ENCODE measurements at regions not wholly inside any gene's neighbourhood (a gene's known extent, or its start where the extent isn't known, plus 50 kb on each side); places are given as distances from the start of the nearest gene placed in this dataset.
"Not testable (repeated sequence)": the region's sequence is repeated elsewhere in the genome, so short reads cannot be mapped to it uniquely, and the experiment has no call there.

DNA sequence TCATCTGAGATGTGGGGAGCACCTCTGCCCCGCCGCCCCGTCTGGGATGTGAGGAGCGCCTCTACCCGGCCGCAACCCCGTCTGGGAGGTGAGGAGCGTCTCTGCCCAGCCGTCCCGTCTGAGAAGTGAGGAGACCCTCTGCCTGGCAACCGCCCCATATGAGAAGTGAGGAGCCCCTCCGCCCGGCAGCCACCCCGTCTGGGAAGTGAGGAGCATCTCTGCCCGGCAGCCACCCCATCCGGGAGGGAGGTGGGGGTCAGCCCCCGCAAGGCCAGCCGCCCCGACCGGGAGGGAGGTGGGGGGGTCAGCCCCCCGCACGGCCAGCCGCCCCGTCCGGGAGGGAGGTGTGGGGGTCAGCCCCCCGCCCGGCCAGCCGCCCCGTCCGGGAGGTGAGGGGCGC, 89.9 kb downstream of the PHLDA1 start:
- not testable (repeated sequence) for DNase-seq

DNA sequence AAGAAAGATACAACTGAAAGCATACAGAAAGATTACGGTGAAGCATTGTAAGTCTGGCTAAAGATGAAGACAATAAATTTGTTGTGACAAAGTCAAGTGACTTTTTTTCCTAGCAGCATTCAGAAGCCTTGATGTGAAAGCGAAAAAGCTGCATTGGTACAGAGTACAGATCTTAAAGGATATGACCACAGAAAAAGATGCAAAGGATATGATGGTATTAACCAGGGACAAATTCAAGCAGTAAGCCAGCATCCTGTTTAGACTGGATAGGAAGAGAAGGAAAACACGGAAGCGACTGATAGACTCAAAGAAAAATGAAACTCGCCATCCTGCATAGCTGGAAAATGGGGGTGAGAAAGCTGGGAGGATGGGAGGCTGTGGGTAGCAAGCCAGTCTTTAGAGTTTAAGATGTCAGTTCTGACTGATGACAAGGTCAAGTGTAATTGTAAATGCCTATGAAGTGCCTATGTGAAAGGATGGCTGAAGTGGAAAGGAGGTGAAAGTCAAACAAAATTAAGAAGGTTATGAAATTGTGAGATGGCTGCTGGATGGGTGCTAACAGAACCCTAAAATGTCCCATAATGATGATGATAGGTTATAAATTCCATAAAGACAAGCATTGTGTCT, 92.4 kb downstream of the PHLDA1 start:
- DNase-seq = no peak

DNA sequence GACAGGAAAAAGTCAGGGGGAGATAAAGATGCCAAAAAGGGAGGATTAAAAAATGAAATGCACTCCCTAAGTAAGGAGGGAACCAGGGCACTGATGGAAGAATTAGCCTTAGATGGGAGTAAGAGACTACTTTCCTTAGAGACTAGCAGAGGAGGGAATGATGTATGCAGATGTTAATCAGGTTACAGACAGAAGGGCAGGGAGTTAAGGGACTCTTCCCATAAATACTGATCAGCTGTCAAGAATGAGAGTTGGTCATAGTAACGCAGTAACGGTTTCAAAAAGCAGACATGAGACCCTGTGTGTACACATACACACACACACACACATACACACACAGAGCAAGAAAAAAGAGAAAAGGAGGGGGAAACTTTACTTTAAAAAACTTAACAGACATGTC, 93.4 kb downstream of the PHLDA1 start:
- DNase-seq = no peak

DNA sequence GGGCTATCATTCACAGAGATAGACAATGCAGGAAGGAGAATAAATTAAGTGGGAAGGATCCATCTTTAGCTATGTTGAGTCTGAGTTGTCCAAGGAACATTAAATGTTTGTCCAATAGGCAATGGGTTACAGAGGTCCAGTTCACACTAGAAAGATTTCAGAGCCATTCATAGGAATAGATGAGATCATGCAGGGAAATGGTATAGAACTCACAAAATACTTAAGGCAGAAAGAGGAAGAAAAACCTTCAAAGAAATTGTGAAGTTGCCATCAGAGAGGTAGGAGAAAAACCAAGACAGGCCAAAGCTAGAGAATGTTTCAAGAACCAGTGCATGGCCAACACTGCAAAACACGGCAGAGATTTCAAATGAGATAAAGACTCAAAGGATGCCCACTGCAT, 94.1 kb downstream of the PHLDA1 start:
- DNase-seq = no peak

DNA sequence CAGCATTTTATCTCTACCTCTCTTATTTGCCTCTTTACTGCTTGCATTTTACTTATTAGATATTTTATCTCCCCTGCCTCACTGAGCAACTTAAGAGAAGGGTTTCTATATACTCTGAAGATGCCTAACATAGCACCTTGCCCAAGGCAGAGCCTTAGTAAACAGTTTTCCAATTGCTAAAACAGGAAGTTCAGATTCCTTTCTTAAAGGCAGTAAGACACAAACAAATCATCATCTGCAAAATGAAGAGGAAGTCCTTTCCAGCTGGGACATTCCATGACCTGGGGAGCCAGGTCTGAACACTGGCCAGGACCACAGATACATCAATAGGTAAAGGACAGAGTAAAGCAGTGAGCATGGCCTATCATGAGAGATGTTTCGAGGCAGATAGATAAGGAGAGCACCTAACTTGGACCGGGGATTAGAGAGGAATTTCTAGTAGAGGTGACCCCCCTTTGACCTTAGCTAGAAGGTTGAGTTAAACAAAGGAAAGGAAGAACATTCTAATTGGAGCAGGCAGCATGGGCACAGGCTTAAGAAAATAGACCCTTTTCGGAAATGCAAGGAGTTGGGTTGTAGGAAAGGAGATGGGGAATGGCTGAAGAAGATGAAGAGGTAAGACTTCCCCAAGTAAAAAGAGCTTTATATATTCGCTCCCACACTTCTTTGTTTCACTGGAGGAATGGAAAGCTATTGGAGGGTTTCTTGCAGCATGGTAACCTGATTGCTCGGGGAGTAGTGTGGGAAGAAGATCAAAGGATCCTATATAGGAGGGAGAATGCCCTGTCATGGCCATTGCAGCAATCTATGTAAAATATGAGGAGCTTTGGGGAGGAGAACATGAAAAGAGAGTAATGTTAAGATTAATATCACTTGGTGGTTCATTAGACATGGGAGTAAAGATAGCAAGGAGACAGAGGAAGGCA, 94.8 kb downstream of the PHLDA1 start:
- DNase-seq = no peak

DNA sequence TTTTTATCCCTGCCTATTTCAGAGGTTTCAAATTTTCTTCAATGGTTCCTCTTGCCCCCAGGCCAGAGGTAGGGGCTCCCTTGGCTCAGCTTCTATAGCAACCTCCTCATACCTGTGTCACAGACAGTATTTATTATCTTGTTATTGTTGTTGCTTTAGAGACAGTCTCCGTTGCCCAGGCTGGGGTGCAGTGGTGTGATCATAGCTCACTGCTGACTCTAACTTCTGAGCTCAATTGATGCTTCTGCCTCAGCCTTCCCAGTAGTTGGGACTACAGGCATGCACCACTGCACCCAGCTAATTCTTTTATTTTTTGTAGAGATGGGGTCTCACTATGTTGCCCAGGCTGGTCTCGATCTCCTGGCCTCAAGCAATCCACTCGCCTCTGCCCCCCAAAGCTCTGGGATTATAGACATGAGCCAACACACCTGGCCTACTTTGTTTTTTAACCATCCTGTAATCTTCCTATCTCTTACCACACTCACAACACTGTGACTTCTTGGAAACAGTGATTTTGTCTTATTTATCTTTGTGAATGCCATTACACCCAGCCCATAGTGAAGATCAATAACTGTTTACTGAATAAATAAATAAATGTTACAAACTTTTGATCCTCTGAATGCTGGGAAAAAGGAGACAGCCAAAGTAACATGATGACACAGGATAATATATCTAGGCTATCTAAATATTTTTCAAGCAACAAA, 95.9 kb downstream of the PHLDA1 start:
- no peak for DNase-seq

DNA sequence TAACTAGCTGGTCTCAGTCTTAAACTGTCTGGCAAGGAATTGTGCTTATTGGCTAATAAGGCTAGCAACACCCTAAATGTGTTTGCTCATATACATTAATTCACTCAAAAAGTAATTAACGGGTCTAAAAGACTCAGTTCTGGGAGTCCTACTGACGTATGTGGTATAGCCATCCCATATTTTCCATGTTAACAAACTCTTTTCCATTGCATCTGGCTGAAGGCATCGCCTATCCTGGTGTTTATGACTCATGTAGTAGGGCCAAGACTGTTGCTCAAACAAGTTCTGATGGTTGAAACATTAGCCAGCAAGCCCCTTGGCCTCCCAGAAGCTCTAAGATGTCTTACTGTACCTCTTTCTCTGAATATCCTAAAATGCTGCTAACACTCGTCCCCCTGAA, 98.5 kb downstream of the PHLDA1 start:
- DNase-seq = no peak

DNA sequence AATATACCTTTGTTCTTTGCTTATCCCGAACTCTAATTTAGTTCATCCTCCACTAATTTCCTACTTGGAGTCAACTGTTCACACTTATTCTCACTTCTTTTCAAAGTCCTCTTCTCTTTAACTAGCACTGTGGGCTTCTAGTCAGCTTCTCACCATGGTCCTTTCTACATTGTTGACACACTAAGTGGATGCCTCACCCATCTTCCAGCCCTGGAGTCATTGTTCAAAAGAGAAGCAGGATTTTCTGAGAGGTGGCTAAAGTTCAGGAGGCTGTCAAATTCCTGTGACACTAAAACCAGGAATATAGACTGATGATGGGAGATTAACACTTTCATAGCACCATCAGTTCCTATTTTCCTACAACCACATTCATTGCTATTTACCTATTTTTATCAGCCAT, 99.3 kb downstream of the PHLDA1 start:
- no peak for DNase-seq

DNA sequence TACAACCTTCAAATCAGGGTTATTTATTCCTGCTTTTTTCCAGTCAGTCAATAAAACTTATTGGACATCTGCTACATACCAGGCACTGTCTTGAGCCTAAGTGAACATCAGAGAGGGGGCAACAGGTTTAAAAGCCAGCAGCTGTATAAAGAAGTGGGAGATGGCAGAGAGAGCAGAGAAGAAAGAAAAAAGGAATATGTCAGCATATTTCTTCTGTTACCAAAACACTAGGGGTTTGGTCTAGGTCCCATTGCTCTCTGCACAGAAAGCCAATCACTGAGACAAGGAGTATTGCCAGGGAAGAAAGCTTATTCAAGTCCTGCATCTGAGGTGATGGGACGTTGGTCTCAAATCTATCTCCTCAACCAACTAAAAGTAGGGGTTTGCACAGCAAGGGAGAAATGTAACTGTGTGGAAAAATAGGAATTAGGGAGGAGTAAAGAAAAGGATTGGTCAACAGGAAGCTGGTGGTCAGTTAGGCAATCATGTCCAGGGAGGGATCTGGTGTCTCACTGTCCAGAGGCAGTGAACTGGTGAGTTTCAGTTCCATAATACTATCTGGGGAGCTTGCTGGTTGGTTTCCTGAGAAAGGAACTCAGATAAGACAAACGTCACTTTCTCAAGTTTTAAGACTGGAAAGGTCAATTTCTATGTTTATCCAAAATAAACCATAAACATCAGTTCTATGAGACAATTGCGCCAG, 107.5 kb downstream of the PHLDA1 start:
- DNase-seq = no peak

DNA sequence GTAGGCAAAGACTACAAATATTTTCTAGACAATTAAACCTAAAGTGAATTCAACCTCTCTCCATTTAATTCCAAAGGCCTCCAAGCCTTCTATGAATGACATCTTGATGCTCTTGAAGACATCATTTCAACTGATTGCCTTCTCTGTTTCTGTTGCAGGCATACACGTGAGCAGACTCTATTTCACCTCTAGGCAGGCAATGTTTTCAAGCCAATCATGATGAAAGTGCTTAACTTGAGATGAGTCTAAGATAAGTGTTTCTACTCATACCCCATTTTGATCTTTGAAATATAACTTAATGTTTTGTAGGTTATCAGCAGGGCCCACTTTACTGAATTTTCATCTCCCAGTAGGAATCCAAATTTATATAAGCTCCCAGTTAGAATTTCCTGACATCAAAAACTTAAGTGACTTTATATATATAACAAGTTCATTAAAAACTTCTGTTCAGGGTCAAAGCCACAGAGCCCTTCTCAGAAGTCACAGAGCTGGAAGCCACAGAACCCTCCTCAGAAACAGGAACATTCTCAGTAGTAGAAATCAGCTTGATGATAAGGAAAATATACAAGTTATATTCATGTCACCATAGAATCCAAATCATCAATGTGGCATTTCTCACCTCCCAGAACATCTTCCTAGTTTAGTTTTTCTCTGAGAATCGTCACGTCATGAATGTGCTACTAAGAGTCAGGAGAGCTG, 108.5 kb downstream of the PHLDA1 start:
- no peak for DNase-seq

DNA sequence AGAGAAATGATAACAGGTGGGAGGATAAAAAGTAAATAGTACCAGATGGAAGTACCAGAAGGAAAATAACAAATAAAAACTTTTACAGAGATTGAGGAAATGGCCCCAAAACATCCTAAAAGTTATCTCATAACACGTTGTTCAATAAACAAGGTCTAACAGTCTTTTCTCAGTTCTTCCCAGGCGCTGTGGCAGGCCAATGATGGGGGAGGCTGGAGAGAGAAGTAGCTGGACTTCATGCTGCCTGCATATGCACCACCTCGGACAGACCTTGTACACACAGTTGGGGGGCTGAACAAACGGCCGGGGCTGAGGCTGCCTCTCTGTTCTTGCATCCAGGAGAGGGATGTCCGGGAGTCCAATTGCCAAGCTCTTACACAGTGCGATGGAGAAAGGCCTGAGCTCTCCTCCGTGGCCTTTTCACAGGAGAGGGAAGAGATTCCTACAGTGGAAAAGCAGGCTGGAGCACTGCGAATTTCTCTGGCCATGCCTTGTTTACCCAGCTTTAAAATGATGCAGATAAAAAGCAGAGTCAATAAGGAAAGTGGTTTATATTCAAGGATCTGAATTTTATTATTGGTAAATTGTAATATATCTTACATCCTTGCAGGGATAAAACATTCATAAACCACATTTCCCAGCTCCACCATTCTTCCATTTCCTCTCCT, 109.8 kb downstream of the PHLDA1 start:
- no peak for DNase-seq

DNA sequence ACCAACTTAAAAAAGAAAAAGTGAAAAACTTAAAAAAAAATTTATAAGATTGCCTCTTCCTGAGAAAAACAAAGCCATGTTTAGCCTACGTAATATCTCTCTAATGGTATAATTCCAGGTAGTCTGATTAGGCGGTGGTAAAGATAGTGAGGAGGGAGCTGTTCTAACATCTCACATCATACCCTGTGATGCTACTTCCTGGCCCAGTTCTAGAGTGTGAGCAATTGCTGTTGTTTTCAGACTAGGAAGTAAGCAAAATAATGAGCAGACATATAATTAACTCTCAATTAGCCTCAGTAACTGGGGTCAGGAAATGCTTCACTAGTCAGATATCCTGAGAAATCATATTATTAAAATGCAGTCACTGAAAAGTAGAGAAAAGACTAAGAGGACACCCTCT, 113.9 kb downstream of the PHLDA1 start:
- no peak for DNase-seq

DNA sequence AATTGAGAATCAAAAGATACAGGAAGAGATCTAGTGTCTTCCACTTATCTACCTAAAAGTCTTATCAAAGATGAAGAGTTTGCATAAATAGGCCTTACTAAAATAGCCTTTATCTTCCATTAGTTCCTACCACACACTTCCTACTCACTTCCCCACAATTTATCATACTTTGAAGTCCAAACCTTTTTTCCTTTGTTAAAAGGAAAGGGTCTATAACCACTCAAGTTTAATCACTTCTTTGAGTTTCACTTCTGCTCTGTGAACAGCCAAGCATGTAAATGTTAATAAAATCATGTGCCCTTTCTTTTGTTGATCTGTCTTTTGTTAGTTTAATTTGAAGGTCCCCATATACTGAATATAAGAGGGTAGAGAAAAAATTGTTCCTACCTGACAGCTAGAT, 114.5 kb downstream of the PHLDA1 start:
- DNase-seq = no peak

DNA sequence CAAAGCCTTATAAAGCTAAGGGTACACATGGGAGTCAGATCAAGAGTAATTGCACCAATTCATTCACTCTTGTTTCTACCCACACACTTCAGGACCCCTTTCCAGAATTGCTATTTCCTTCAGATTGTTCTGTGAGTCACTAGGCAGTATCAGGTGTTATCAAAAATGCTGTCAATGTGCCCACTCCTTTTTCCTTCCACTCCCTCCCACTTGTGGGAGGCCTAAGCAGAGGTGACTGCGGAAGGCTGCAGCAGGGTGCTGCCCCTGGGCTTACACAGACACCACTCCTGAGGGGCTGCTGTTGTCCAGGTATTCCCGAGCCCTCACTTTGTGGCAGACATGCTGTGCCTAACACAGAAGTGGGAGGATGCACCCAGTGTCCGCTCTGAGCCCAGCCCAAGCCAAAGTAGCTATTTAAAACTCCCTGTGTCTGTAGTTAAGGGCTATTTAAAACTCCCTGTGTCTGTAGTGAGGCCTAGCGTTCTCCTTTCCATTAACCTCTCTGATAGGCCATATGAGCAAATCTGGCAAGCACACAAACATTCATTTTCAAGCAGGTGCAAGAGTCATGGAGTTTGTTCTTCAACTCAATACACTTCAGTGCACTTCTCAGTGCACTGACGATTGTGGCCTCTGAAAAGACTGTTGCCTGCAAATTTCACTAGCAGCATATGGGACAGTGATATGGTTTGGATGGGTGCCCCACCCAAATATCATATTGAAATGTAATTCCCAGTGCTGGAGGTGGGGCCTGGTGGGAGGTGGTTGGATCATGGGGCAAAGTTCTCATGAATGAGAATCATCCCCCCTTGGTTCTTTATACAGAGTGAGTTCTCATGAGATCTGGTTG, 117.8 kb downstream of the PHLDA1 start:
- DNase-seq = peak; percentile 61

DNA sequence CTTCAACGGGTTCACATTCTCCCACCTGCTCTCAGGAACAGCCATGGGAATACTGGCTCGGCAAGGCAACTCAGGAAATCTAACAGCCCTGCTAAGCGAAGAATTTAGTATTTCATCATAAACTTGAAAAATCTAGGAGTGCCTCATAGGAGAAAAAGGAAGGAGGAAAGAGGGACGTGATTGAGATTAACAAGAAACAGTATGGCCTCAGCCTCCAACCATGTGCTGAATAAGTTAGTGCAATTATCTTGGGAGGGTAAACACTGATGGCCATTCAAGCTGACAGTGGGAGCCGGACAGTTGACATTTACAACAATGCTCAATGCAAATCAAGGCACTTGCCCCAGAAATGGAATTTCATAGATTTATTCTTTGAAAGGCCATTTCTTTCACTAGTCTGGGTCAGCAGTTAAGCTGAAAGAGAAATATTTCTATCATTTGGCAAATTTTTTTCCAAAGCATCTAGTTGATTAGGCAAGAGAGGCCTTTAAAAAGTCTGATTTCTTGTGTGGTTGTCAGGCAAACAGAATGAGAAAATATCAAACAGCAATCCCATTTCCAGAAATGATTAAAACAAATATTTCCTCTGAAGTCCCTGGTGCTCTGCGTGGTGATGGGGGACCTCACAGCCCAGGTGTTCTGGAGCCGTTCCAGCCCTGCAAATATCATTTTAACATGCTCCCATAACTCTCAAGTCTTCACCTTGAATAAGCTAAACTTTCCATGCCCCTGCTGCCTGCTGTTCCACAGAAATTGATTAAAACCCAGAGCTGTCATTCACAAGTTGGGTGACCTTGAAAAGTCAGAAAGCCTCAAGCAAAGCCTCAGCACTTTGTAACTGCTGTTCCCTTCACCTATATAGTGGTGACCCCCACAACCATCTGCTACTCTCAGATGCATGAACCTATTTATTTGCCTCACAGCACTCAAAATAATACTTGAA, 121.6 kb downstream of the PHLDA1 start:
- DNase-seq = no peak

DNA sequence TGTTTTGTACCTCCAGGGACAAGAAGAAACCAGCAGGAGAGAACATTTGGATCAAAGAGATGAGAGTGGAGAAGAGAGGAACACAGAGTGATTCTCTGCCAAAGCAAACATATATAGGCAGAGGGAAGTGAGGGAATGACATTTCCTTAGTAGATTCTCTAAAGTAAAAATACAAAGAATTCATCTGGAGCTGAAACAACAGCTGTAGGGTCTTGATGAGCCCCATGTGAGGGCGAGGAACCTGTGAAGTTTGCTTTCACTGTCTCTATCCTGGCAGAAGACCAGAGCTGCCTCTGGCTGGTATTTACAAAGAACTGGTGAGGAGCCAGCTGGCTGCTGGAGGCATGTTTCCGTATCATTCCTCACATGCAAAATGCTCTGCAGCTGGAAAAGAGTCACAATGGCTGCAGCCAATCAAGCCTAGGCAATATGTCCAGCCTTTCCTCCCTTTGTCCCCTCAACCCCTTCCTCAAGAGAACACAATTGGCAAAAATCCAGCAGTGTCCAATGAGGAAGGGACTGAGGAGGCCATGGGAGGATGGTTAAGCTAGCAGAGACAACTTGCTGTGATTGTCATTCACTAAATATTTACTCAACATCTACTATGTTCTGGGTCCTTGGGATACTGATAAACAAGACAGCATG, 122.5 kb downstream of the PHLDA1 start:
- no peak for DNase-seq

DNA sequence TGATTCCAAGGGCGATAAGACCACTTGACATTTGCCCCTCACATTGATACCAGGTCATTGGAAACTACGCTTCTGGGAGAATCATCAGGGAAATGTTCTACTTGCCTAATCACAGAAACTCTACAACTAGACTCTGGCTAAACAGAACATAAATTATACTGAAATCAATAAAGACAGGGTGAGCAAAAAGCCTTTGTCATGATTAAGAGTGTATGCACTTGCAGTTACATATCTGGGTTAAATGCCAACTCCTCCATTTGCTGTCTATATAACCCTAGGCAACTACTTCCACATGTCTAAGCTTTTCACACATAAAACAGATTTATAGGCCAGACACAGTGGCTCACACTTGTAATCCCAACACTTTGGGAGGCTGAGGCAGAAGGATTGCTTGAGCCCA, 125.7 kb downstream of the PHLDA1 start:
- DNase-seq = no peak

DNA sequence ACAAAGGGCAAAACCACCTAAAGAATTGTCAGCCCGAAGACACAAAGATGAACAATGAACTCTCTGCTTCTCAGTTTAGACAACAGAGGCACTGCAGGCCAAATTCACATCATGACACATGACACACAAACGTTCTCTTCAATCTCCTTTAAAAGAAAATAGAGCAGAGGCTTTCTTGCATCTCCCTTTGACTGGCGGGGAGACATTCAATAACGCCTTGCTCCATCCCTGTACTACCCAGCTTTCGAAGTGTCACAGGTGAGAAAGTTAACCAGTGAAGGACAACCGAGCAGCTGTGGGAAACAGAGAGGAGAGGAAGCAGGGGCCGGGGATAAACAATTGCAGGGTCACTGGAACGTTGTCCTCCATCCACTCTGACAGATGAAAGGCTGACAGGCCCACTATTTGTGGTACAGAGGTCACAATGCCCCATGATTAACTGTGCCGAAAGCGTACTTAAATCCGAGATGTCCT, 130.8 kb downstream of the PHLDA1 start:
- no peak for DNase-seq

DNA sequence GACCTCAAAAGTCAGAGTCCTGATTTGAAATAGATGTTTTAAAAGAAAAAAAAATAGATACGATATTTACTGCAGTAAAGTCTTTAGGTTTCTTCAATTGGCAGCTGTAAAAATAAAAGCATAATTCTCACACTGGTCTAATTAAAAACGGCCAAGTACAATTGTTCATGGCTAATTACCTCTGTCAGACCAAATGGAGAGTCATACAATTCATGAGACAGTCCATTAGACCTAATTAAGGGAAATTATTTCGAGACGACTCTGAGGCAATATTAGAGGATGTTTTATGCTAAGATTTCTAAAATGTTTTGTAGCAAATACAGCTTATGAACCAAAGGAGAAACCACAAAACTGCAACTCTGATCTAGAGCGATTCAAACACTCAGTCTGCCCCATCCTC, 131.3 kb downstream of the PHLDA1 start:
- DNase-seq = no peak
